ENCODE measurements at regions not wholly inside any gene's neighbourhood (a gene's known extent, or its start where the extent isn't known, plus 50 kb on each side); places are given as distances from the start of the nearest gene placed in this dataset.
"Not testable (repeated sequence)": the region's sequence is repeated elsewhere in the genome, so short reads cannot be mapped to it uniquely, and the experiment has no call there.

- no peaks in the 10 kb centered on the region for H3K79me2 ChIP-seq
- TF ChIP-seq, protein P1, sequence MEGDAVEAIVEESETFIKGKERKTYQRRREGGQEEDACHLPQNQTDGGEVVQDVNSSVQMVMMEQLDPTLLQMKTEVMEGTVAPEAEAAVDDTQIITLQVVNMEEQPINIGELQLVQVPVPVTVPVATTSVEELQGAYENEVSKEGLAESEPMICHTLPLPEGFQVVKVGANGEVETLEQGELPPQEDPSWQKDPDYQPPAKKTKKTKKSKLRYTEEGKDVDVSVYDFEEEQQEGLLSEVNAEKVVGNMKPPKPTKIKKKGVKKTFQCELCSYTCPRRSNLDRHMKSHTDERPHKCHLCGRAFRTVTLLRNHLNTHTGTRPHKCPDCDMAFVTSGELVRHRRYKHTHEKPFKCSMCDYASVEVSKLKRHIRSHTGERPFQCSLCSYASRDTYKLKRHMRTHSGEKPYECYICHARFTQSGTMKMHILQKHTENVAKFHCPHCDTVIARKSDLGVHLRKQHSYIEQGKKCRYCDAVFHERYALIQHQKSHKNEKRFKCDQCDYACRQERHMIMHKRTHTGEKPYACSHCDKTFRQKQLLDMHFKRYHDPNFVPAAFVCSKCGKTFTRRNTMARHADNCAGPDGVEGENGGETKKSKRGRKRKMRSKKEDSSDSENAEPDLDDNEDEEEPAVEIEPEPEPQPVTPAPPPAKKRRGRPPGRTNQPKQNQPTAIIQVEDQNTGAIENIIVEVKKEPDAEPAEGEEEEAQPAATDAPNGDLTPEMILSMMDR (IDR thresholded peaks at IDR 0.05) = no peak
These were observed 108.8 kb upstream of the WARS2 start for GRCh38 chr1:119249283-119249682.

DNA sequence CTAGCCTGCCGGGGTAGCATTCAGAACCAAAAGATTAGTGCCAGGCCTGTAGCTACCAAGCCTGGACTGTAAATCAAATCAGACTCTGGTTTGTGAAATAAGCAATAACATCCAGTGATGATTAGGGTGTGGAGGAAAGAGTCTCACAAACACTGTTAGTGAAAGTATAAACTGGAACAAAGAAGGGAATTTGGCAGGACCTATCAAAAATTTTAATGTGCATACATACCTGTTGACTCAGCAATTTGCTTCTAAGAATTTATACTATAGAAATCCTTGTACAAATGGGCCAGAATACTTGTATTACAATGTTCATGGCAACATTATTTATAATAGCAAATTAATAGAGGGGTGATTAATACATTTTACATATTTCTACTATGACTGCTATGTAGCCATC, 109.8 kb upstream of the WARS2 start:
- no peaks in the 10 kb centered on the region for H3K27me3 ChIP-seq (ENCODE audit: control insufficient read depth, insufficient read depth, low read length)
- H3K27ac ChIP-seq = no peak overlapping the region
- H3K36me3 ChIP-seq (ENCODE audit: control insufficient read depth, insufficient read depth, low read length) = no peaks in the 10 kb centered on the region
- H3K4me1 ChIP-seq = no peaks in the 10 kb centered on the region
- no peak overlapping the region for H3K9ac ChIP-seq
- no peaks in the 10 kb centered on the region for H3K9me3 ChIP-seq (ENCODE audit: control insufficient read depth, low read length)
- H3K79me2 ChIP-seq = no peaks in the 10 kb centered on the region
- no peak overlapping the region for H3K4me3 ChIP-seq (ENCODE audit: low read depth, low read length)
- H3K4me2 ChIP-seq (ENCODE audit: low read length) = no peak overlapping the region
- TF ChIP-seq, protein P1 (IDR thresholded peaks at IDR 0.05) = no peak
- no peak overlapping the region for H2AFZ ChIP-seq

More at GRCh38 chr1:119249283-119249682, 108.8 kb upstream of the WARS2 start:
- Histone ChIP-seq H3K27ac (no peak overlapping the region), H3K4me2 (ENCODE audit: low read length) (no peak overlapping the region), H3K9me3 (ENCODE audit: control insufficient read depth, low read length) (no peaks in the 10 kb centered on the region), H3K4me3 (ENCODE audit: low read depth, low read length) (no peak overlapping the region), H3K4me1 (no peaks in the 10 kb centered on the region), H3K27me3 (ENCODE audit: control insufficient read depth, insufficient read depth, low read length) (no peaks in the 10 kb centered on the region), H3K9ac (no peak overlapping the region), H2AFZ (no peak overlapping the region), H3K36me3 (ENCODE audit: control insufficient read depth, insufficient read depth, low read length) (no peaks in the 10 kb centered on the region)

DNA sequence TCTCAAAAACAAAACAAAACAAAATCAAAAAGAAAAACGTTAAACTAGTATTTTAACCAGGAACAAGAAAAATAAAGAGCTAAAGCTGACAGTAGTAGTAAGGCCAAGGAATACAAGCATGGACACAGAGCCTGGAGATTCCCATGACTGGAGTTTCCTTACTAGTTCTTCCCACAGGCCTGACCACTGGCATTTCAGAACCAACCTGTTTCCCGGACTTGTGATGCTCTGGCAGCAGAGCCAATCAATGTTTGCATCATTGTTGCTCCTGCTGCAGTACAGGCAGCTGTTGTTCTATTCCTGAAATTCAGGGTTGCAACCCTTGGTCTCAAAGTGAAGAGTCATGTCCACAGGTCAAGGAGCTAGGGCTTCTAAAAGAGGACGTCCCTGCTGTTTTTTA, 111.3 kb upstream of the WARS2 start:
- no peak overlapping the region for H3K4me2 ChIP-seq (ENCODE audit: low read length)
- TF ChIP-seq, protein P1 (IDR thresholded peaks at IDR 0.05) = no peak
- H3K27me3 ChIP-seq (ENCODE audit: control insufficient read depth, insufficient read depth, low read length) = no peaks in the 10 kb centered on the region
- no peak overlapping the region for H3K27ac ChIP-seq
- no peaks in the 10 kb centered on the region for H3K36me3 ChIP-seq (ENCODE audit: control insufficient read depth, insufficient read depth, low read length)
- H3K4me3 ChIP-seq (ENCODE audit: low read depth, low read length) = no peak overlapping the region
- no peaks in the 10 kb centered on the region for H3K9me3 ChIP-seq (ENCODE audit: control insufficient read depth, low read length)
- H3K9ac ChIP-seq = no peak overlapping the region
- H3K4me1 ChIP-seq = no peaks in the 10 kb centered on the region
- H3K79me2 ChIP-seq = no peaks in the 10 kb centered on the region
- H2AFZ ChIP-seq = no peak overlapping the region

GRCh38 chr1:119253366-119253765, 112.9 kb upstream of the WARS2 start:
- TF ChIP-seq, protein P1 (IDR thresholded peaks at IDR 0.05) = no peak
- no peak overlapping the region for H2AFZ ChIP-seq
- no peak overlapping the region for H3K9ac ChIP-seq
- no peaks in the 10 kb centered on the region for H3K9me3 ChIP-seq (ENCODE audit: control insufficient read depth, low read length)
- no peak overlapping the region for H3K27ac ChIP-seq
- H3K27me3 ChIP-seq (ENCODE audit: control insufficient read depth, insufficient read depth, low read length) = no peaks in the 10 kb centered on the region
- H3K4me2 ChIP-seq (ENCODE audit: low read length) = no peak overlapping the region
- H3K4me1 ChIP-seq = no peaks in the 10 kb centered on the region
- no peak overlapping the region for H3K4me3 ChIP-seq (ENCODE audit: low read depth, low read length)
- H3K79me2 ChIP-seq = no peaks in the 10 kb centered on the region
- H3K36me3 ChIP-seq (ENCODE audit: control insufficient read depth, insufficient read depth, low read length) = no peaks in the 10 kb centered on the region

DNA sequence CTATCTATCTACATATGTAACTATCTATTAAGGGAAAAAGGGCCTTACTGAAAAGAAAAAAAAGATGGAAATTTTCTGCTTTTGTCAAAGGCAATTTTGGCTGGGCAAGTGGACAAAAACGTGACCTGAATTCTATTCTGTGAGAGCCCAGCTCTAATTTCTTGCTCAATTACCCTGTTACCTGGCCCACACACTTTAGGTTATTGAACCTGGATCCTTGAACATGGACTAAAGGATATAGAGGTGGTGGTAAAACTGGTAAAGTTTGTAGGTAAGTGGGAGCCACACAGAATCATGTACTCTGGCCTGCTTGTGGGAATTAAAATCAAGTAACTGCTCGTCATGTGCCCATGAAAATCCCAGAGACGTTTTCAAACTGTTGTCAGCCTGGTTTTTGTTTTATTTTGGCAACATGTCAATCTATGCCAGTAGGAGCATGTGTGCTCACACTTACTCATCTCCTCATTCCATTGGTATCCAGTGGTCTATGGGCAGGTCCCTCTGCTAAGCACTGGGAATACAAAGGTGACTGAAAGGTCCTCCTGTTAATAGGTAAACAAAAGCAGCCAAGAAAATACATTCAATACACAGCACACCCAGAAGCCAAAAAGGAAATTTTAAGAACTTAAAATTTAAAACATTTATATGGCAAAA, 113.7 kb upstream of the WARS2 start:
- H3K79me2 ChIP-seq = no peaks in the 10 kb centered on the region
- TF ChIP-seq, protein P1 (IDR thresholded peaks at IDR 0.05) = no peak
- no peak overlapping the region for H2AFZ ChIP-seq
- H3K4me3 ChIP-seq (ENCODE audit: low read depth, low read length) = no peak overlapping the region
- no peaks in the 10 kb centered on the region for H3K9me3 ChIP-seq (ENCODE audit: control insufficient read depth, low read length)
- H3K27ac ChIP-seq = no peak overlapping the region
- no peaks in the 10 kb centered on the region for H3K4me1 ChIP-seq
- no peaks in the 10 kb centered on the region for H3K27me3 ChIP-seq (ENCODE audit: control insufficient read depth, insufficient read depth, low read length)
- no peaks in the 10 kb centered on the region for H3K36me3 ChIP-seq (ENCODE audit: control insufficient read depth, insufficient read depth, low read length)
- H3K9ac ChIP-seq = no peak overlapping the region
- H3K4me2 ChIP-seq (ENCODE audit: low read length) = no peak overlapping the region

DNA sequence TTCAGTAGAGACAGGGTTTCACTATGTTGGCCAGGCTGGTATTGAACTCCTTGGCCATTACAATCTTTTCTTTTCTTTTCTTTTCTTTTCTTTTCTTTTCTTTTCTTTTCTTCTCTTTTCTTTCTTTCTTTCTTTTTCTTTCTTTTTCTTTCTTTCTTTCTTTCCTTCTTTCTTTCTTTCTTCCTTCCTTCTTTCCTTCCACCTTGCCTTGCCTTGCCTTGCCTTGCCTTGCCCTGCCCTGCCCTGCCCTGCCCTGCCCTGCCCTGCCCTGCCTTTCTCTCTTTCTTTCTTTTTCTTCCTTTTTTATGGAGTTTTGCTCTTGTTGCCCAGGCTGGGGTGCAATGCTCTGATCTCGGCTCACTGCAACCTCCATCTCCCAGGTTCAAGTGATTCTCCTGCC, 112.5 kb upstream of the HAO2 start:
- not testable (repeated sequence) for H2AFZ ChIP-seq; H3K4me3 ChIP-seq (ENCODE audit: low read depth, low read length); H3K4me2 ChIP-seq (ENCODE audit: low read length); H3K27ac ChIP-seq; H3K79me2 ChIP-seq; H3K27me3 ChIP-seq (ENCODE audit: control insufficient read depth, insufficient read depth, low read length); H3K9me3 ChIP-seq (ENCODE audit: control insufficient read depth, low read length); H3K36me3 ChIP-seq (ENCODE audit: control insufficient read depth, insufficient read depth, low read length); H3K4me1 ChIP-seq; H3K9ac ChIP-seq

Data from parathyroid adenoma (tissue), 2 donors.